H1 (cell line): ENCODE measurements at regions not wholly inside any gene's neighbourhood (a gene's known extent, or its start where the extent isn't known, plus 50 kb on each side); places are given as distances from the start of the nearest gene placed in this dataset.

Experiments used
- CHD2 ChIP-seq: IDR thresholded peaks from 2 replicates; pipeline ENCODE4 v1.6.1; 2012; ENCODE audit warnings: low read length, improper control_type of control experiment
- CHD7 ChIP-seq: fragments of 300-600 bp; sonication (generic); IDR thresholded peaks from 2 replicates; pipeline ENCODE4 v1.7.1; 2012; ENCODE audit warnings: low read length, moderate library complexity, mild to moderate bottlenecking, inconsistent platforms; ENCODE audit not compliant: insufficient replicate concordance
- CTCF ChIP-seq, 3 experiments: IDR thresholded peaks; 1 replicate in 2 of 3; 2 replicates in 1 of 3; pipeline versions ENCODE4 v1.5.1 to v1.6.1; 2011; ENCODE audit warnings: low read length in 3 of 3, mild to moderate bottlenecking in 3 of 3, inconsistent platforms in 2 of 3, low read depth in 1 of 3, moderate library complexity in 1 of 3; ENCODE audit not compliant: insufficient read depth in 1 of 3; ENCODE audit errors: control extremely low read depth in 1 of 3
- EGR1 ChIP-seq: IDR thresholded peaks from 2 replicates; pipeline ENCODE4 v1.6.1; 2011; ENCODE audit warnings: low read depth, low read length, borderline replicate concordance
- JUND ChIP-seq: IDR thresholded peaks from 2 replicates; pipeline ENCODE4 v1.6.1; 2011; ENCODE audit warnings: mild to moderate bottlenecking, improper control_type of control experiment, low read length
- KDM1A ChIP-seq: fragments of 200-600, 300-600 bp; sonication (generic); IDR thresholded peaks from 2 replicates; pipeline ENCODE4 v1.7.1; 2016; ENCODE audit warnings: mild to moderate bottlenecking, low read length, borderline replicate concordance
- RNF2 ChIP-seq: fragments of 200-900, 300-1000 bp; sonication (generic); IDR thresholded peaks from 2 replicates; pipeline ENCODE4 v1.7.1; 2016; ENCODE audit warnings: borderline replicate concordance, low read depth, mild to moderate bottlenecking, antibody characterized with exemption, low read length; ENCODE audit not compliant: poor library complexity, severe bottlenecking; ENCODE audit errors: missing control alignments
- SAP30 ChIP-seq: fragments of 300-600 bp; sonication (generic); IDR thresholded peaks from 2 replicates; pipeline ENCODE4 v1.7.1; 2012; ENCODE audit warnings: low read length, moderate library complexity, mild to moderate bottlenecking, inconsistent platforms; ENCODE audit not compliant: insufficient read depth, insufficient replicate concordance
- SUZ12 ChIP-seq: fragments of 200-600 bp; sonication (generic); IDR thresholded peaks from 2 replicates; pipeline ENCODE4 v1.6.1; 2012; ENCODE audit warnings: mild to moderate bottlenecking, inconsistent platforms, low read length, moderate library complexity, mixed read lengths

GRCh38 chr7:137172105-137172590, 171.4 kb downstream of the PTN start (continued):
- TF ChIP-seq CHD7: no peak
- no peak for TF ChIP-seq JUND
- no peak for TF ChIP-seq EGR1
- TF ChIP-seq CTCF (IDR thresholded peaks at IDR 0.05; ENCODE audit: control extremely low read depth in 1 of 3, insufficient read depth in 1 of 3, low read depth in 1 of 3, low read length in 3 of 3): no peak
- TF ChIP-seq SUZ12: no peak
- TF ChIP-seq SAP30: no peak
- TF ChIP-seq CHD2: no peak
- no peak for TF ChIP-seq RNF2
- TF ChIP-seq KDM1A: no peak
